Medulla oblongata (tissue), 1 donor: ENCODE measurements at regions not wholly inside any gene's neighbourhood (a gene's known extent, or its start where the extent isn't known, plus 50 kb on each side); places are given as distances from the start of the nearest gene placed in this dataset.

Experiments
- DNase-seq: peaks from one replicate; pipeline ENCODE4 v3.0.0-alpha.2; 2015; ENCODE audit errors: extremely low spot score

- no peak for DNase-seq
Measured at GRCh38 chr9:13899924-13900323, 414.0 kb downstream of the NFIB start.

- DNase-seq: no peak
Measured at GRCh38 chr9:13898957-13899356, 415.0 kb downstream of the NFIB start.

- DNase-seq: no peak
Measured at GRCh38 chr9:13896922-13897835, 416.8 kb downstream of the NFIB start.

GRCh38 chr9:13896047-13896446 is 417.9 kb downstream of the NFIB start:
- no peak for DNase-seq

- DNase-seq: no peak
Measured at GRCh38 chr9:13885258-13885657, 428.7 kb downstream of the NFIB start.

GRCh38 chr9:13879981-13880380 is 434.0 kb downstream of the NFIB start:
- DNase-seq: no peak

GRCh38 chr9:13879011-13879410 is 434.9 kb downstream of the NFIB start:
- no peak for DNase-seq

- DNase-seq: no peak
Measured at GRCh38 chr9:13878241-13878711, 435.7 kb downstream of the NFIB start.

GRCh38 chr9:13876741-13877140 is 437.2 kb downstream of the NFIB start:
- no peak for DNase-seq

GRCh38 chr9:13873203-13873602 is 440.7 kb downstream of the NFIB start:
- no peak for DNase-seq

GRCh38 chr9:13868336-13868735 is 445.6 kb downstream of the NFIB start:
- no peak for DNase-seq

- no peak for DNase-seq
Measured at GRCh38 chr9:13865869-13866268, 448.1 kb downstream of the NFIB start.

GRCh38 chr9:13863112-13863511 is 450.8 kb downstream of the NFIB start:
- peak; percentile 52 for DNase-seq

GRCh38 chr9:13862654-13863053 is 451.3 kb downstream of the NFIB start:
- DNase-seq: peak; percentile 5

GRCh38 chr9:13860946-13861640 is 452.8 kb downstream of the NFIB start:
- no peak for DNase-seq

- DNase-seq: no peak
Measured at GRCh38 chr9:13860019-13860418, 453.9 kb downstream of the NFIB start.

- no peak for DNase-seq
Measured at GRCh38 chr9:13857521-13857920, 456.4 kb downstream of the NFIB start.

- no peak for DNase-seq
Measured at GRCh38 chr9:13847270-13847669, 466.7 kb downstream of the NFIB start.

- DNase-seq: no peak
Measured at GRCh38 chr9:13845460-13845859, 468.5 kb downstream of the NFIB start.

GRCh38 chr9:13841746-13842462 is 472.0 kb downstream of the NFIB start:
- no peak for DNase-seq

GRCh38 chr9:13832446-13832845 is 481.5 kb downstream of the NFIB start:
- no peak for DNase-seq

GRCh38 chr9:13823026-13823425 is 490.9 kb downstream of the NFIB start:
- DNase-seq: no peak
